GM23338 (cell line): ENCODE measurements at regions not wholly inside any gene's neighbourhood (a gene's known extent, or its start where the extent isn't known, plus 50 kb on each side); places are given as distances from the start of the nearest gene placed in this dataset.
A peak's percentile ranks its signal among the peaks of the same experiment; 100 is the strongest.

ENCODE experiments used
- ATAC-seq: fragments of 200-7000 bp; cut with Tn5 transposase; 3 replicates; pipeline ENCODE4 v1.9.1; 2020
- DNase-seq: peaks from one replicate; pipeline ENCODE4 v3.0.0-alpha.2; 2015; ENCODE audit warnings: low spot score
- H2AFZ ChIP-seq: fragments of 200-600 bp; sonication (generic); 2 replicates; pipeline ENCODE4 v1.8.0; 2016; ENCODE audit warnings: antibody characterized with exemption, mild to moderate bottlenecking, moderate library complexity
- H3F3A ChIP-seq: fragments of 200-600 bp; sonication (generic); replicated peaks from 2 replicates; pipeline ENCODE4 v1.8.0; 2017; ENCODE audit warnings: antibody characterized with exemption, mixed run types, low read depth
- H3K27ac ChIP-seq: fragments of 200-600 bp; sonication (generic); 2 replicates; pipeline ENCODE4 v1.6.1; 2016; ENCODE audit warnings: low read depth
- H3K27me3 ChIP-seq: fragments of 200-600 bp; sonication (generic); 2 replicates; pipeline ENCODE4 v1.8.0; 2016; ENCODE audit warnings: mild to moderate bottlenecking, mixed run types, moderate library complexity; ENCODE audit not compliant: insufficient read depth
- H3K36me3 ChIP-seq: fragments of 200-600 bp; sonication (generic); 2 replicates; pipeline ENCODE4 v1.8.0; 2016; ENCODE audit warnings: mild to moderate bottlenecking; ENCODE audit not compliant: insufficient read depth
- H3K4me1 ChIP-seq: fragments of 200-600 bp; sonication (generic); 2 replicates; pipeline ENCODE4 v1.8.0; 2016; ENCODE audit warnings: mild to moderate bottlenecking, moderate library complexity; ENCODE audit not compliant: insufficient read depth
- H3K4me2 ChIP-seq: fragments of 200-600 bp; sonication (generic); 2 replicates; pipeline ENCODE4 v1.7.1; 2017; ENCODE audit warnings: mixed run types
- H3K4me3 ChIP-seq: fragments of 200-600 bp; sonication (generic); 2 replicates; pipeline ENCODE4 v1.6.1; 2016; ENCODE audit warnings: mixed run types
- H3K79me2 ChIP-seq: fragments of 200-600 bp; sonication (generic); replicated peaks from 2 replicates; pipeline ENCODE4 v1.8.0; 2017; ENCODE audit warnings: mild to moderate bottlenecking; ENCODE audit not compliant: insufficient read depth
- H3K9me2 ChIP-seq: fragments of 200-600 bp; sonication (generic); 2 replicates; pipeline ENCODE4 v1.8.0; 2017; ENCODE audit not compliant: insufficient read depth
- H4K20me1 ChIP-seq: fragments of 200-600 bp; sonication (generic); replicated peaks from 2 replicates; pipeline ENCODE4 v1.8.0; 2017; ENCODE audit warnings: mild to moderate bottlenecking; ENCODE audit not compliant: insufficient read depth
- H3K27ac Mint-ChIP-seq: 2 replicates; pipeline ENCODE4 v1.8.0; 2020; ENCODE audit warnings: inconsistent platforms, mild to moderate bottlenecking, moderate library complexity, mixed read lengths
- H3K27me3 Mint-ChIP-seq: 3 replicates; pipeline ENCODE4 v1.8.0; 2022; ENCODE audit warnings: low read depth, mild to moderate bottlenecking, moderate library complexity, mixed read lengths, inconsistent platforms; ENCODE audit not compliant: insufficient read depth, poor library complexity
- H3K36me3 Mint-ChIP-seq: 3 replicates; pipeline ENCODE4 v1.8.0; 2021; ENCODE audit warnings: low read depth, mild to moderate bottlenecking, inconsistent platforms, moderate library complexity, mixed read lengths
- H3K4me1 Mint-ChIP-seq: 3 replicates; pipeline ENCODE4 v1.8.0; 2020; ENCODE audit warnings: mild to moderate bottlenecking, inconsistent platforms, mixed read lengths
- H3K4me3 Mint-ChIP-seq: 3 replicates; pipeline ENCODE4 v1.8.0; 2021; ENCODE audit warnings: moderate library complexity, mild to moderate bottlenecking, inconsistent platforms, mixed read lengths
- H3K9me3 Mint-ChIP-seq: 3 replicates; pipeline ENCODE4 v1.8.0; 2020; ENCODE audit warnings: moderate library complexity, mild to moderate bottlenecking, inconsistent platforms, mixed read lengths
- CREB1 ChIP-seq: fragments of 250-450 bp; sonication (Bioruptor Pico); IDR thresholded peaks from 2 replicates; pipeline ENCODE4 v1.5.0; 2020; ENCODE audit warnings: low read depth, mild to moderate bottlenecking, moderate library complexity
- CTCF ChIP-seq, 2 experiments: fragments of 200-600 bp in 1 of 2; sonication (generic) in 1 of 2; conservative IDR thresholded peaks; 2 replicates each; pipeline versions ENCODE4 v1.5.1 to v1.6.1; 2016 to 2017; ENCODE audit warnings: antibody characterized with exemption in 2 of 2, low read depth in 2 of 2, mild to moderate bottlenecking in 2 of 2, moderate library complexity in 1 of 2
- EZH2 ChIP-seq: fragments of 200-600 bp; sonication (generic); IDR thresholded peaks from one replicate; pipeline ENCODE4 v1.8.0; 2017; ENCODE audit warnings: antibody characterized with exemption, mild to moderate bottlenecking, low read depth; ENCODE audit not compliant: unreplicated experiment
- JUNB ChIP-seq: IDR thresholded peaks from one replicate; pipeline ENCODE4 v1.6.1; 2016; ENCODE audit warnings: antibody characterized with exemption; ENCODE audit not compliant: unreplicated experiment
- NANOG ChIP-seq: IDR thresholded peaks from 2 replicates; pipeline ENCODE4 v1.6.1; 2016; ENCODE audit warnings: antibody characterized with exemption, borderline replicate concordance
- POLR2AphosphoS5 ChIP-seq: IDR thresholded peaks from 2 replicates; pipeline ENCODE4 v1.6.1; 2016; ENCODE audit warnings: antibody characterized with exemption, low read depth
- ZNF114 ChIP-seq: fragments of 250-450 bp; sonication (Bioruptor Pico); IDR thresholded peaks from 2 replicates; pipeline ENCODE4 v1.5.0; 2020; ENCODE audit warnings: mild to moderate bottlenecking, moderate library complexity
- ZNF331 ChIP-seq: fragments of 250-450 bp; sonication (Bioruptor Pico); IDR thresholded peaks from 2 replicates; pipeline ENCODE4 v1.5.0; 2020; ENCODE audit warnings: low read depth, mild to moderate bottlenecking, moderate library complexity
- TF ChIP-seq, protein P1 (sequence below): IDR thresholded peaks from 2 replicates; pipeline ENCODE4 v1.6.1; 2016; ENCODE audit warnings: antibody characterized with exemption
- TF ChIP-seq, protein P2 (sequence below): fragments of 250-450 bp; sonication (Bioruptor Pico); IDR thresholded peaks from 2 replicates; pipeline ENCODE4 v1.5.0; 2020; ENCODE audit warnings: mild to moderate bottlenecking, moderate library complexity

GRCh38 chr2:237209885-237210284 lies 124.2 kb downstream of the COPS8 start:
- no peak for DNase-seq
- Histone ChIP-seq H3K27ac (no peak overlapping the region), H3K4me1 (peaks cover 24% of the 10 kb centered on the region), H3K4me2 (no peak overlapping the region), H4K20me1 (no peaks in the 10 kb centered on the region), H3K4me3 (no peak overlapping the region), H3K27me3 (no peaks in the 10 kb centered on the region), H3F3A (peaks cover 22% of the 10 kb centered on the region), H2AFZ (no peak overlapping the region), H3K79me2 (no peaks in the 10 kb centered on the region), H3K36me3 (no peaks in the 10 kb centered on the region), H3K9me2 (peaks cover 9% of the 10 kb centered on the region; the same call in 1 of the 2 replicates)
- Mint-ChIP-seq H3K4me3 (no peak overlapping the region), H3K27ac (no peak overlapping the region), H3K27me3 (peaks cover 9% of the 10 kb centered on the region), H3K36me3 (no peaks in the 10 kb centered on the region), H3K4me1 (peaks cover 35% of the 10 kb centered on the region), H3K9me3 (no peaks in the 10 kb centered on the region)
- TF ChIP-seq, protein P1, sequence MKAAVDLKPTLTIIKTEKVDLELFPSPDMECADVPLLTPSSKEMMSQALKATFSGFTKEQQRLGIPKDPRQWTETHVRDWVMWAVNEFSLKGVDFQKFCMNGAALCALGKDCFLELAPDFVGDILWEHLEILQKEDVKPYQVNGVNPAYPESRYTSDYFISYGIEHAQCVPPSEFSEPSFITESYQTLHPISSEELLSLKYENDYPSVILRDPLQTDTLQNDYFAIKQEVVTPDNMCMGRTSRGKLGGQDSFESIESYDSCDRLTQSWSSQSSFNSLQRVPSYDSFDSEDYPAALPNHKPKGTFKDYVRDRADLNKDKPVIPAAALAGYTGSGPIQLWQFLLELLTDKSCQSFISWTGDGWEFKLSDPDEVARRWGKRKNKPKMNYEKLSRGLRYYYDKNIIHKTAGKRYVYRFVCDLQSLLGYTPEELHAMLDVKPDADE: no peak
- TF ChIP-seq, protein P2, sequence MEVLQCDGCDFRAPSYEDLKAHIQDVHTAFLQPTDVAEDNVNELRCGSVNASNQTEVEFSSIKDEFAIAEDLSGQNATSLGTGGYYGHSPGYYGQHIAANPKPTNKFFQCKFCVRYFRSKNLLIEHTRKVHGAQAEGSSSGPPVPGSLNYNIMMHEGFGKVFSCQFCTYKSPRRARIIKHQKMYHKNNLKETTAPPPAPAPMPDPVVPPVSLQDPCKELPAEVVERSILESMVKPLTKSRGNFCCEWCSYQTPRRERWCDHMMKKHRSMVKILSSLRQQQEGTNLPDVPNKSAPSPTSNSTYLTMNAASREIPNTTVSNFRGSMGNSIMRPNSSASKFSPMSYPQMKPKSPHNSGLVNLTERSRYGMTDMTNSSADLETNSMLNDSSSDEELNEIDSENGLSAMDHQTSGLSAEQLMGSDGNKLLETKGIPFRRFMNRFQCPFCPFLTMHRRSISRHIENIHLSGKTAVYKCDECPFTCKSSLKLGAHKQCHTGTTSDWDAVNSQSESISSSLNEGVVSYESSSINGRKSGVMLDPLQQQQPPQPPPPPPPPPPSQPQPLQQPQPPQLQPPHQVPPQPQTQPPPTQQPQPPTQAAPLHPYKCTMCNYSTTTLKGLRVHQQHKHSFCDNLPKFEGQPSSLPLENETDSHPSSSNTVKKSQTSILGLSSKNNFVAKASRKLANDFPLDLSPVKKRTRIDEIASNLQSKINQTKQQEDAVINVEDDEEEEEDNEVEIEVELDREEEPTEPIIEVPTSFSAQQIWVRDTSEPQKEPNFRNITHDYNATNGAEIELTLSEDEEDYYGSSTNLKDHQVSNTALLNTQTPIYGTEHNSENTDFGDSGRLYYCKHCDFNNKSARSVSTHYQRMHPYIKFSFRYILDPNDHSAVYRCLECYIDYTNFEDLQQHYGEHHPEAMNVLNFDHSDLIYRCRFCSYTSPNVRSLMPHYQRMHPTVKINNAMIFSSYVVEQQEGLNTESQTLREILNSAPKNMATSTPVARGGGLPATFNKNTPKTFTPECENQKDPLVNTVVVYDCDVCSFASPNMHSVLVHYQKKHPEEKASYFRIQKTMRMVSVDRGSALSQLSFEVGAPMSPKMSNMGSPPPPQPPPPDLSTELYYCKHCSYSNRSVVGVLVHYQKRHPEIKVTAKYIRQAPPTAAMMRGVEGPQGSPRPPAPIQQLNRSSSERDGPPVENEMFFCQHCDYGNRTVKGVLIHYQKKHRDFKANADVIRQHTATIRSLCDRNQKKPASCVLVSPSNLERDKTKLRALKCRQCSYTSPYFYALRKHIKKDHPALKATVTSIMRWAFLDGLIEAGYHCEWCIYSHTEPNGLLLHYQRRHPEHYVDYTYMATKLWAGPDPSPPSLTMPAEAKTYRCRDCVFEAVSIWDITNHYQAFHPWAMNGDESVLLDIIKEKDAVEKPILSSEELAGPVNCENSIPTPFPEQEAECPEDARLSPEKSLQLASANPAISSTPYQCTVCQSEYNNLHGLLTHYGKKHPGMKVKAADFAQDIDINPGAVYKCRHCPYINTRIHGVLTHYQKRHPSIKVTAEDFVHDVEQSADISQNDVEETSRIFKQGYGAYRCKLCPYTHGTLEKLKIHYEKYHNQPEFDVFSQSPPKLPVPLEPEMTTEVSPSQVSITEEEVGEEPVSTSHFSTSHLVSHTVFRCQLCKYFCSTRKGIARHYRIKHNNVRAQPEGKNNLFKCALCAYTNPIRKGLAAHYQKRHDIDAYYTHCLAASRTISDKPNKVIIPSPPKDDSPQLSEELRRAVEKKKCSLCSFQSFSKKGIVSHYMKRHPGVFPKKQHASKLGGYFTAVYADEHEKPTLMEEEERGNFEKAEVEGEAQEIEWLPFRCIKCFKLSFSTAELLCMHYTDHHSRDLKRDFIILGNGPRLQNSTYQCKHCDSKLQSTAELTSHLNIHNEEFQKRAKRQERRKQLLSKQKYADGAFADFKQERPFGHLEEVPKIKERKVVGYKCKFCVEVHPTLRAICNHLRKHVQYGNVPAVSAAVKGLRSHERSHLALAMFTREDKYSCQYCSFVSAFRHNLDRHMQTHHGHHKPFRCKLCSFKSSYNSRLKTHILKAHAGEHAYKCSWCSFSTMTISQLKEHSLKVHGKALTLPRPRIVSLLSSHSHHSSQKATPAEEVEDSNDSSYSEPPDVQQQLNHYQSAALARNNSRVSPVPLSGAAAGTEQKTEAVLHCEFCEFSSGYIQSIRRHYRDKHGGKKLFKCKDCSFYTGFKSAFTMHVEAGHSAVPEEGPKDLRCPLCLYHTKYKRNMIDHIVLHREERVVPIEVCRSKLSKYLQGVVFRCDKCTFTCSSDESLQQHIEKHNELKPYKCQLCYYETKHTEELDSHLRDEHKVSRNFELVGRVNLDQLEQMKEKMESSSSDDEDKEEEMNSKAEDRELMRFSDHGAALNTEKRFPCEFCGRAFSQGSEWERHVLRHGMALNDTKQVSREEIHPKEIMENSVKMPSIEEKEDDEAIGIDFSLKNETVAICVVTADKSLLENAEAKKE (CRISPR knock-in tag): no peak
- TF ChIP-seq JUNB: no peak
- TF ChIP-seq CREB1: no peak
- ATAC-seq: no peak

DNA sequence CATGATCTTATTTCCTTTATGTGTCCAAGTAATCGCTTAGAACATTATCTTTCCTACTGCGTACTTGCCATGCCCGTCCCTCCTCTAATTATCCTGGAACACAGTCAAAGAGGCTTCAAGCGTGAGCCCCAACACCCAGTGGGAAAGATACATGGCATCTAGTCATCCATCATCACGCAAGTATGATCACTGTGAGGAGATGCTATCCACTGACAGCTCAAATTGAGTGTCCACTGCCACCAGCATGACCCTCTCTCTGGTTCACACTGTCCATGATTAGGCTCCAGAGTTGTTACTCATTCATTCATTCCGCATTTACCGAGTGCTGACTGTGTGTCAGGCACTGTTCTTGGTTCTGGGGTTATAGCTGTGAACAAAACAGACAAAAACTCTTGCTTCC lies 124.6 kb downstream of the COPS8 start:
- H3K9me3 Mint-ChIP-seq: no peaks in the 10 kb centered on the region
- H3K27ac ChIP-seq: peak overlapping the region; percentile 60; the same call in 1 of the 2 replicates
- H3K4me1 ChIP-seq: peaks cover 24% of the 10 kb centered on the region
- peak overlapping the region; percentile 52; the same call in 1 of the 2 replicates for H2AFZ ChIP-seq
- peak overlapping the region; percentile 9; the same call in 1 of the 2 replicates for H3K27ac Mint-ChIP-seq
- H3K4me2 ChIP-seq: no peak overlapping the region
- H4K20me1 ChIP-seq: no peaks in the 10 kb centered on the region
- H3K4me3 Mint-ChIP-seq: no peak overlapping the region; the same call in 2 of the 3 replicates
- no peak for ATAC-seq
- H3K27me3 ChIP-seq: no peaks in the 10 kb centered on the region
- no peak for DNase-seq
- peaks cover 6% of the 10 kb centered on the region for H3K27me3 Mint-ChIP-seq
- peaks cover 9% of the 10 kb centered on the region; the same call in 1 of the 2 replicates for H3K9me2 ChIP-seq
- H3K4me3 ChIP-seq: no peak overlapping the region
- H3K4me1 Mint-ChIP-seq: peaks cover 31% of the 10 kb centered on the region
- H3K36me3 Mint-ChIP-seq: no peaks in the 10 kb centered on the region
- no peaks in the 10 kb centered on the region for H3K79me2 ChIP-seq
- peaks cover 22% of the 10 kb centered on the region for H3F3A ChIP-seq
- no peaks in the 10 kb centered on the region for H3K36me3 ChIP-seq
- no peak for TF ChIP-seq ZNF331 (CRISPR knock-in tag)
- TF ChIP-seq EZH2: no peak
- no peak for TF ChIP-seq CTCF (conservative IDR thresholded peaks at IDR 0.05; ENCODE audit: low read depth in 2 of 2)
- TF ChIP-seq ZNF114: no peak
- no peak for TF ChIP-seq POLR2AphosphoS5
- no peak for TF ChIP-seq NANOG
